Activated CD4-positive, alpha-beta memory T cell treated with anti-CD3 and anti-CD28 coated beads, Interleukin-2, amount 10 ng/mL, durations not matched to agents 7 days and 5 days (primary cell): ENCODE measurements at regions not wholly inside any gene's neighbourhood (a gene's known extent, or its start where the extent isn't known, plus 50 kb on each side); places are given as distances from the start of the nearest gene placed in this dataset.

Experiments used
- CTCF ChIA-PET: fragments of 350-600 bp; sonication (Branson Sonifier 250); formaldehyde crosslinking; loops from one replicate; lab custom pipeline; 2021; ENCODE audit warnings: antibody characterized with exemption, inconsistent platforms; lab: Charles Lee
- POLR2A ChIA-PET: fragments of 350-600 bp; sonication (Branson Sonifier 250); formaldehyde crosslinking; loops from one replicate; lab custom pipeline; 2021; ENCODE audit warnings: antibody characterized with exemption; lab: Charles Lee
- DNase-seq: peaks from one replicate; pipeline ENCODE4 v3.0.0-alpha.2; 2020
- H3K27ac Mint-ChIP-seq: one replicate; pipeline ENCODE4 v1.8.0; 2021; ENCODE audit warnings: mild to moderate bottlenecking, mixed read lengths
- H3K27me3 Mint-ChIP-seq: one replicate; pipeline ENCODE4 v1.8.0; 2021; ENCODE audit warnings: mixed read lengths
- H3K36me3 Mint-ChIP-seq: one replicate; pipeline ENCODE4 v1.8.0; 2021; ENCODE audit warnings: low read depth, mixed read lengths
- H3K4me1 Mint-ChIP-seq: one replicate; pipeline ENCODE4 v1.8.0; 2021; ENCODE audit warnings: mixed read lengths
- H3K4me3 Mint-ChIP-seq: one replicate; pipeline ENCODE4 v1.8.0; 2021; ENCODE audit warnings: mild to moderate bottlenecking, mixed read lengths
- H3K9me3 Mint-ChIP-seq: one replicate; pipeline ENCODE4 v1.8.0; 2021; ENCODE audit warnings: mixed read lengths

GRCh38 chr20:57049296-57049695 is 217.1 kb downstream of the BMP7 start:
- CTCF ChIA-PET = interaction anchor here (0.8 to 0.9 kb wide), 2 partner anchors 10 to 115 kb away, joined by 3 to 5 read pairs; no protein-coding TSS in a partner anchor
- DNase-seq = no peak
- Mint-ChIP-seq H3K27ac (no peak overlapping the region), H3K36me3 (no peaks in the 10 kb centered on the region), H3K4me1 (no peaks in the 10 kb centered on the region), H3K9me3 (no peaks in the 10 kb centered on the region), H3K4me3 (no peak overlapping the region), H3K27me3 (peaks cover 2% of the 10 kb centered on the region)
- POLR2A ChIA-PET = no interaction called here

DNA sequence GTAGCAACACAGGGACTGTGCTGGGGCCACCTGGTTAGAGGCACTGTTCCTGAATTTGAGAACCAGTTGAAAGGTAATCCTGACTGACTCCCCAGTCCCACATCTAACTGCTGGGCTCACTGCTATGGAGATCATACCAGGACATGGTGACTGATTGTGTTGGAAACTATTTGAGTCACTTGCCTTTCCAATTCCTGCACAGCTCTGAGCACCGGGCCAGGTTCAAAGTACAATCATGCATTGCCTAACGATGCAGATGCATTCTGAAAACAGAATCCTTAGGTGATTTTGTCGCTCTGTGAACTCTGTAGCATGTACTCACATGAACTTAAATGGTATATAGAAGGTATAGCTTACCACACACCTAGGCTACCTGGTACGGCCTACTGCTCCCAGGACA is 215.3 kb downstream of the BMP7 start:
- ChIA-PET CTCF (interaction anchor here (1.0 kb wide), 1 partner anchor 8 kb away, joined by 3 read pairs; no protein-coding TSS in a partner anchor), POLR2A (no interaction called here)
- Mint-ChIP-seq H3K4me3 (no peak overlapping the region), H3K9me3 (no peaks in the 10 kb centered on the region), H3K27me3 (peaks cover 2% of the 10 kb centered on the region), H3K27ac (no peak overlapping the region), H3K4me1 (no peaks in the 10 kb centered on the region), H3K36me3 (no peaks in the 10 kb centered on the region)
- no peak for DNase-seq

DNA sequence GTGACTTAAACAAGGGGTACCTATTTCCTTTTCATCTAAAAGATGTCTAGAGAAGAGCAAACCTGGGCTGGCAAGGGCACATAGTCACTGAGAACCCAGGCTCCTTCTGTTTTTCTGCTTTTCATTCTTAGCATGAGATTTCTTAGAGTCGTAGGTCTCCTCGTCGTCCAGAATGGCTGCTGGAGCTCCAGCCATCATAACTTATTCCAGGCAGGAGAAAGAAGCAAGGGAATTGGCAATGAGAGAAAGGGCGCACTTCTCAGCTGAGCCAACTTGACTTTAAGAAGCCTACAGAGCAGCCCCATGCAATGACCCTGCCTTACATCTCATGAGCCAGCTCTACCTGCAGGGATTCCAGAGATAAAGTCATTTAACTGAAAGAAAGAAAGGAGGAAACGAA is 213.4 kb downstream of the BMP7 start:
- H3K9me3 Mint-ChIP-seq = no peaks in the 10 kb centered on the region
- no peak overlapping the region for H3K4me3 Mint-ChIP-seq

GRCh38 chr20:57053793-57054552 is 212.5 kb downstream of the BMP7 start:
- ChIA-PET CTCF (no interaction called here), POLR2A (no interaction called here)
- no peak overlapping the region for H3K27ac Mint-ChIP-seq
- H3K4me1 Mint-ChIP-seq = peaks cover 2% of the 10 kb centered on the region
- no peaks in the 10 kb centered on the region for H3K9me3 Mint-ChIP-seq
- no peak overlapping the region for H3K4me3 Mint-ChIP-seq
- no peak for DNase-seq
- no peaks in the 10 kb centered on the region for H3K36me3 Mint-ChIP-seq
- H3K27me3 Mint-ChIP-seq = peaks cover 6% of the 10 kb centered on the region

More for the DNA sequence above, 213.4 kb downstream of the BMP7 start:
- DNase-seq = no peak
- ChIA-PET POLR2A (no interaction called here), CTCF (no interaction called here)
- Mint-ChIP-seq H3K36me3 (no peaks in the 10 kb centered on the region), H3K27me3 (peaks cover 3% of the 10 kb centered on the region), H3K27ac (no peak overlapping the region), H3K4me1 (no peaks in the 10 kb centered on the region)

DNA sequence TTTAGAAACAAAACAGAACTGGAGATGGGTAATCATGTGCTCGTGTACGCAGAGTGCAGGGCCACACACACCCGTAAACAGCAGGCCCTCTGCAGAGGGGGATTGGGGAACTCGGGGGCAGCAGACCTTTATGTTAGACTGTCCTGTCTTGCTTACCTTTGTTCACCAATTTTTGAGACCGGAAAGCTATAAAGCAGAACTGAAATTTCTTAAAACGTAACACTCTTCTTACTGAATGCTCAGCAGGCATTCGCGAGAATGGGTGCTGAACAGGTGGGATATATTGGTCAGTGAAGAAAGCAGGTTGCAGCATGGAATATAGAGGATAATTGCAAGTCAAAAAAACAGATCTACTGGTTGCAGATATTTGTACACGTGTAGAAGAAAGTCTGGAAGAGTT is 211.1 kb downstream of the BMP7 start:
- POLR2A ChIA-PET = no interaction called here
- Mint-ChIP-seq H3K4me3 (no peak overlapping the region), H3K27me3 (peaks cover 6% of the 10 kb centered on the region), H3K27ac (no peak overlapping the region), H3K4me1 (peaks cover 11% of the 10 kb centered on the region), H3K9me3 (no peaks in the 10 kb centered on the region), H3K36me3 (no peaks in the 10 kb centered on the region)
- CTCF ChIA-PET = no interaction called here
- no peak for DNase-seq

DNA sequence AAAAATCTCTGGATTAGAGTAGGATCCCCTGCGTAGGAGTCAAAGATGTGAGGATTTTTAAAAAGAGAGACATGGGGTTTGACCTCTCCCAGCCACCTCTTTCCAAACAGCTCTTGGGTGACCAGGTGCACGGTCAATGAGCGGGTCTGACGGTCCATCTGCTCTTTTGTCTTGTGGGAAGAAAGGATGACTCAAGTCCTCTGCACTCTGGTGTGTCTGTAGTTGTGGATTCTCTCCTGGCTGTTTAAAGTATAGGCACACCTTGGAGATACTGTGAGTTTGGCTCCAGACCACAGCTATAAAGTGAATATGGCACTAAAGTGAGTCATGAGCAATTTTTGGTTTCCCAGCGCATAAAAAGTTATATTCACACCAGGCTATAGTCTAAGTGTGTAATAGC is 209.8 kb downstream of the BMP7 start:
- H3K4me3 Mint-ChIP-seq = no peak overlapping the region
- H3K27ac Mint-ChIP-seq = no peak overlapping the region
- peaks cover 8% of the 10 kb centered on the region for H3K27me3 Mint-ChIP-seq
- DNase-seq = no peak
- H3K4me1 Mint-ChIP-seq = peaks cover 15% of the 10 kb centered on the region
- ChIA-PET CTCF (interaction anchor here (0.8 kb wide), 1 partner anchor 33 kb away, joined by 4 read pairs; no protein-coding TSS in a partner anchor), POLR2A (no interaction called here)
- no peaks in the 10 kb centered on the region for H3K9me3 Mint-ChIP-seq
- H3K36me3 Mint-ChIP-seq = no peaks in the 10 kb centered on the region

- peaks cover 16% of the 10 kb centered on the region for H3K27me3 Mint-ChIP-seq
- no peak for DNase-seq
- H3K4me3 Mint-ChIP-seq = no peak overlapping the region
- H3K27ac Mint-ChIP-seq = no peak overlapping the region
- no peaks in the 10 kb centered on the region for H3K36me3 Mint-ChIP-seq
- H3K4me1 Mint-ChIP-seq = peaks cover 15% of the 10 kb centered on the region
- CTCF ChIA-PET = interaction anchor here (0.6 to 1.1 kb wide), 3 partner anchors 10 to 287 kb away, joined by 3 to 4 read pairs (median 3); no protein-coding TSS in a partner anchor
- H3K9me3 Mint-ChIP-seq = no peaks in the 10 kb centered on the region
- POLR2A ChIA-PET = no interaction called here
Observed at GRCh38 chr20:57059055-57059596, 207.3 kb downstream of the BMP7 start.

DNA sequence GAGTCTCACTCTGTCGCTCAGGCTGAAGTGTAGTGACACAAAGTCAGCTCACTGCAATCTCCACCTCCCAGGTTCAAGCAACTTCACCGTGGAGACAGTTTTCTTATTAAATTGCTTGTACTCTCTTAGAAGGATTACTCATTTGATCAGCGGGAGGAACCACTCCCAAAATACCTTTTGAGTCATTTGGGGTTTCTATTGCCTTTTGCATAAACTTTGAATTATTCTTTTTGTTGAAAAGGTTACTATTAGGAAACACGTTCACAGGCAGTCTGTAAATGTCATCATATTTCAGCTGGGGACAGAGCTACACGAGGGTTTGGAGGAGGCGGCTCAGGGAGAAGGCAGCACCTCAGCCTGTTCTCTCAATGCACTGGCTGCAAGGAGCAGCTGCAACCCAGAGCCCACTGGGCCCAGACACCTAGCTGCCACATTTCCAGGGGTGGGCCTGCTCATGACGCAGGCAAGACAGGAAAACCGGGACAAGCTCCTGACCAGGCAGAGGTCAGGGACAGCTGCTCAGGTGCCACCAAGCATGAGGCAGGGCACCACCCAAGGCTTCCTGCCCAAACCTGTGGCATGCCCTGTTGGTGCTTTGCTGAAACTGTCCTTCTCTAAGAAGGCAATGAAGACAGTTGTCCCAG is 205.9 kb downstream of the BMP7 start:
- ChIA-PET CTCF (no interaction called here), POLR2A (no interaction called here)
- Mint-ChIP-seq H3K4me1 (peaks cover 15% of the 10 kb centered on the region), H3K9me3 (no peaks in the 10 kb centered on the region), H3K27me3 (peaks cover 16% of the 10 kb centered on the region), H3K36me3 (no peaks in the 10 kb centered on the region), H3K4me3 (no peak overlapping the region), H3K27ac (no peak overlapping the region)
- no peak for DNase-seq

- Mint-ChIP-seq H3K4me1 (peaks cover 15% of the 10 kb centered on the region), H3K36me3 (no peaks in the 10 kb centered on the region), H3K27me3 (peaks cover 20% of the 10 kb centered on the region), H3K9me3 (no peaks in the 10 kb centered on the region), H3K27ac (no peak overlapping the region), H3K4me3 (no peak overlapping the region)
- no peak for DNase-seq
- CTCF ChIA-PET = interaction anchor here (1.1 kb wide), 1 partner anchor 24 kb away, joined by 3 read pairs; no protein-coding TSS in a partner anchor
- POLR2A ChIA-PET = no interaction called here
Observed at GRCh38 chr20:57061051-57061900, 205.2 kb downstream of the BMP7 start.

GRCh38 chr20:57062241-57062640 is 204.2 kb downstream of the BMP7 start:
- POLR2A ChIA-PET = no interaction called here
- no peaks in the 10 kb centered on the region for H3K36me3 Mint-ChIP-seq
- CTCF ChIA-PET = interaction anchor here (1.1 kb wide), 1 partner anchor 23 kb away, joined by 3 read pairs; no protein-coding TSS in a partner anchor
- DNase-seq = no peak
- peaks cover 15% of the 10 kb centered on the region for H3K4me1 Mint-ChIP-seq
- no peak overlapping the region for H3K4me3 Mint-ChIP-seq
- no peak overlapping the region for H3K27ac Mint-ChIP-seq
- peaks cover 20% of the 10 kb centered on the region for H3K27me3 Mint-ChIP-seq
- no peaks in the 10 kb centered on the region for H3K9me3 Mint-ChIP-seq

- H3K9me3 Mint-ChIP-seq = no peaks in the 10 kb centered on the region
- ChIA-PET POLR2A (no interaction called here), CTCF (no interaction called here)
- DNase-seq = no peak
- H3K36me3 Mint-ChIP-seq = no peaks in the 10 kb centered on the region
- peaks cover 20% of the 10 kb centered on the region for H3K27me3 Mint-ChIP-seq
- H3K4me3 Mint-ChIP-seq = no peak overlapping the region
- H3K27ac Mint-ChIP-seq = no peak overlapping the region
- peaks cover 15% of the 10 kb centered on the region for H3K4me1 Mint-ChIP-seq
Observed at GRCh38 chr20:57062696-57063270, 203.7 kb downstream of the BMP7 start.

DNA sequence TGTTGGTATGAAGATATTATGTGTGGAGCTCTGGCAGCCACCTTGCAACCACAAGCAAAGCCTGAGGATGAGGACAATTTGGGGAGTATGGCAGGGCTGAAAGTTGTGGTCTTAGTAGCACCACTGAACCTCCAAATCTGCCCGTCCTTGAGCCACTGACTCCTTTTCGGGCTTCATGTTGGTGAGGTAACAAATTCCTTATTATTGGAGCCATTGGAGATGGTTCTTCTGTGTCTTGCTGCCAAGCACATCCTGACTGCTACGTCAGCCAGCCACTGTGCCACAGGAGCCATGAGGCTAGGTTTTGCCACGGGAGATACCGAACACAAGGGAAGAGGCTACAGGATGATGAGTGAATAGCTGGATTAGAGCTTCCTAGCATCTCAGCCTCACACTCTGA is 201.6 kb downstream of the BMP7 start:
- ChIA-PET CTCF (no interaction called here), POLR2A (no interaction called here)
- peaks cover 22% of the 10 kb centered on the region for H3K27me3 Mint-ChIP-seq
- H3K4me1 Mint-ChIP-seq = peaks cover 7% of the 10 kb centered on the region
- H3K36me3 Mint-ChIP-seq = no peaks in the 10 kb centered on the region
- no peak overlapping the region for H3K4me3 Mint-ChIP-seq
- no peak for DNase-seq
- no peak overlapping the region for H3K27ac Mint-ChIP-seq
- no peaks in the 10 kb centered on the region for H3K9me3 Mint-ChIP-seq
